Loucy (cell line): ENCODE measurements at regions not wholly inside any gene's neighbourhood (a gene's known extent, or its start where the extent isn't known, plus 50 kb on each side); places are given as distances from the start of the nearest gene placed in this dataset.

Experiments
- CTCF ChIP-seq: fragments of 200-600 bp; sonication (generic); conservative IDR thresholded peaks from 2 replicates; pipeline ENCODE4 v1.5.1; 2014; ENCODE audit warnings: mild to moderate bottlenecking, antibody characterized with exemption, low read length
- EZH2phosphoT487 ChIP-seq: fragments of 200-600 bp; IDR thresholded peaks from 2 replicates; pipeline ENCODE4 v1.6.1; 2018; ENCODE audit warnings: antibody characterized with exemption, mild to moderate bottlenecking, moderate library complexity, borderline replicate concordance

GRCh38 chr2:100658017-100658416, 95.2 kb downstream of the PDCL3 start:
- TF ChIP-seq CTCF (no peak), EZH2phosphoT487 (no peak)
